ENCODE measurements at regions not wholly inside any gene's neighbourhood (a gene's known extent, or its start where the extent isn't known, plus 50 kb on each side); places are given as distances from the start of the nearest gene placed in this dataset.

- Histone ChIP-seq H3K4me2 (no peak overlapping the region), H3K9me3 (ENCODE audit: low read depth) (no peaks in the 10 kb centered on the region), H3K27ac (no peak overlapping the region), H3K36me3 (no peaks in the 10 kb centered on the region), H3K79me2 (ENCODE audit: low read depth) (no peaks in the 10 kb centered on the region), H3K4me1 (peaks cover 11% of the 10 kb centered on the region), H3K27me3 (no peaks in the 10 kb centered on the region), H4K20me1 (ENCODE audit: low read depth) (no peaks in the 10 kb centered on the region), H2AFZ (replicated peaks) (no peak overlapping the region), H3F3A (ENCODE audit: low read depth) (no peaks in the 10 kb centered on the region), H3K9ac (no peak overlapping the region), H3K4me3 (no peak overlapping the region)
- Mint-ChIP-seq H3K27me3 (ENCODE audit: insufficient read depth, low read depth) (no peaks in the 10 kb centered on the region), H3K36me3 (no peaks in the 10 kb centered on the region), H3K9me3 (no peaks in the 10 kb centered on the region), H3K4me3 (no peak overlapping the region), H3K4me1 (peaks cover 2% of the 10 kb centered on the region), H3K27ac (no peak overlapping the region)
- TF ChIP-seq EZH2phosphoT487 (IDR thresholded peaks at IDR 0.05) (no peak), CTCF (IDR thresholded peaks at IDR 0.05) (no peak), EZH2 (IDR thresholded peaks at IDR 0.05) (no peak)
- DNase-seq (ENCODE audit: low spot score), result no peak
Measured at GRCh38 chr11:81870066-81870412, 863.6 kb downstream of the FAM181B start.

GRCh38 chr11:81869351-81870065 lies 864.2 kb downstream of the FAM181B start:
- no peak overlapping the region for H3K4me3 Mint-ChIP-seq
- no peaks in the 10 kb centered on the region for H3K4me1 Mint-ChIP-seq
- Histone ChIP-seq H3K4me1 (peaks cover 6% of the 10 kb centered on the region), H3K4me3 (no peak overlapping the region), H3F3A (ENCODE audit: low read depth) (no peaks in the 10 kb centered on the region), H4K20me1 (ENCODE audit: low read depth) (no peaks in the 10 kb centered on the region), H3K27me3 (no peaks in the 10 kb centered on the region), H3K9me3 (ENCODE audit: low read depth) (no peaks in the 10 kb centered on the region), H3K79me2 (ENCODE audit: low read depth) (no peaks in the 10 kb centered on the region), H3K36me3 (no peaks in the 10 kb centered on the region), H3K4me2 (no peak overlapping the region), H3K9ac (no peak overlapping the region), H2AFZ (replicated peaks) (no peak overlapping the region), H3K27ac (no peak overlapping the region)
- no peak overlapping the region for H3K27ac Mint-ChIP-seq
- no peak for DNase-seq (ENCODE audit: low spot score)
- H3K9me3 Mint-ChIP-seq, result no peaks in the 10 kb centered on the region
- no peaks in the 10 kb centered on the region for H3K36me3 Mint-ChIP-seq
- H3K27me3 Mint-ChIP-seq (ENCODE audit: insufficient read depth, low read depth), result no peaks in the 10 kb centered on the region
- TF ChIP-seq EZH2phosphoT487 (IDR thresholded peaks at IDR 0.05), result no peak
- no peak for TF ChIP-seq CTCF (IDR thresholded peaks at IDR 0.05)
- no peak for TF ChIP-seq EZH2 (IDR thresholded peaks at IDR 0.05)

GRCh38 chr11:81866896-81867295 lies 866.8 kb downstream of the FAM181B start:
- DNase-seq (ENCODE audit: low spot score), result no peak

More at GRCh38 chr11:81866896-81867295, 866.8 kb downstream of the FAM181B start:
- H3K27ac Mint-ChIP-seq, result no peak overlapping the region
- no peak overlapping the region for H3K4me3 Mint-ChIP-seq
- H3K4me1 Mint-ChIP-seq, result no peaks in the 10 kb centered on the region
- H3K4me2 ChIP-seq, result no peak overlapping the region
- no peak overlapping the region for H3K4me3 ChIP-seq
- no peak overlapping the region for H3K9ac ChIP-seq
- H3K27me3 Mint-ChIP-seq (ENCODE audit: insufficient read depth, low read depth), result no peaks in the 10 kb centered on the region
- H3K4me1 ChIP-seq, result no peaks in the 10 kb centered on the region
- H3F3A ChIP-seq (ENCODE audit: low read depth), result no peaks in the 10 kb centered on the region
- H3K79me2 ChIP-seq (ENCODE audit: low read depth), result no peaks in the 10 kb centered on the region
- H3K9me3 ChIP-seq (ENCODE audit: low read depth), result no peaks in the 10 kb centered on the region
- no peaks in the 10 kb centered on the region for H4K20me1 ChIP-seq (ENCODE audit: low read depth)
- no peaks in the 10 kb centered on the region for H3K36me3 Mint-ChIP-seq
- no peaks in the 10 kb centered on the region for H3K9me3 Mint-ChIP-seq
- H3K36me3 ChIP-seq, result no peaks in the 10 kb centered on the region
- no peaks in the 10 kb centered on the region for H3K27me3 ChIP-seq
- TF ChIP-seq EZH2phosphoT487 (IDR thresholded peaks at IDR 0.05), result no peak
- TF ChIP-seq EZH2 (IDR thresholded peaks at IDR 0.05), result no peak
- TF ChIP-seq CTCF (IDR thresholded peaks at IDR 0.05), result no peak
- no peak overlapping the region for H3K27ac ChIP-seq
- H2AFZ ChIP-seq (replicated peaks), result no peak overlapping the region

All from neural progenitor cell (in vitro differentiated cells).